GM18507 (cell line): ENCODE measurements at regions not wholly inside any gene's neighbourhood (a gene's known extent, or its start where the extent isn't known, plus 50 kb on each side); places are given as distances from the start of the nearest gene placed in this dataset.
A peak's percentile ranks its signal among the peaks of the same experiment; 100 is the strongest.
"Not testable (repeated sequence)": the region's sequence is repeated elsewhere in the genome, so short reads cannot be mapped to it uniquely, and the experiment has no call there.

Experiments
- DNase-seq: peaks from one replicate; pipeline ENCODE4 v3.0.0; 2011; ENCODE audit warnings: low read depth; ENCODE audit not compliant: insufficient read length; ENCODE audit errors: extremely low spot score
- FAIRE-seq: peaks from 2 replicates; lab custom pipeline; 2011; peaks lifted over from hg19 to GRCh38; lab: Jason Lieb, UNC

- DNase-seq (no peak), FAIRE-seq (no peak)
These were observed 210.7 kb downstream of the BCAS1 start for GRCh38 chr20:53859684-53860083.

GRCh38 chr20:53859009-53859408 is 211.4 kb downstream of the BCAS1 start:
- not testable (repeated sequence) for DNase-seq, FAIRE-seq

- FAIRE-seq, DNase-seq: not testable (repeated sequence)
These were observed 211.9 kb downstream of the BCAS1 start for GRCh38 chr20:53858516-53858915.

- FAIRE-seq (no peak), DNase-seq (no peak)
These were observed 212.6 kb downstream of the BCAS1 start for GRCh38 chr20:53857723-53858236.

- no peak for FAIRE-seq
These were observed 213.8 kb downstream of the BCAS1 start for GRCh38 chr20:53856300-53857295.

GRCh38 chr20:53855733-53856132 is 214.7 kb downstream of the BCAS1 start:
- FAIRE-seq = no peak
- no peak for DNase-seq

More at GRCh38 chr20:53856300-53857295, 213.8 kb downstream of the BCAS1 start:
- no peak for DNase-seq

- DNase-seq, FAIRE-seq: not testable (repeated sequence)
These were observed 215.8 kb downstream of the BCAS1 start for GRCh38 chr20:53854609-53854926.

- FAIRE-seq (no peak), DNase-seq (no peak)
These were observed 217.2 kb downstream of the BCAS1 start for GRCh38 chr20:53853111-53853713.

- DNase-seq (no peak), FAIRE-seq (no peak)
These were observed 217.7 kb downstream of the BCAS1 start for GRCh38 chr20:53852691-53853090.

GRCh38 chr20:53852014-53852413 is 218.4 kb downstream of the BCAS1 start:
- DNase-seq = no peak
- no peak for FAIRE-seq

- no peak for FAIRE-seq
- no peak for DNase-seq
These were observed 220.1 kb downstream of the BCAS1 start for GRCh38 chr20:53850319-53850718.

GRCh38 chr20:53849471-53850059 is 220.8 kb downstream of the BCAS1 start:
- no peak for FAIRE-seq

GRCh38 chr20:53848304-53848703 is 222.1 kb downstream of the BCAS1 start:
- DNase-seq (no peak), FAIRE-seq (no peak)

More at GRCh38 chr20:53849471-53850059, 220.8 kb downstream of the BCAS1 start:
- no peak for DNase-seq

GRCh38 chr20:53847837-53848170 is 222.6 kb downstream of the BCAS1 start:
- FAIRE-seq (no peak), DNase-seq (no peak)

- DNase-seq = no peak
- FAIRE-seq = peak; percentile 50
These were observed 223.1 kb downstream of the BCAS1 start for GRCh38 chr20:53847139-53847836.

- DNase-seq = no peak
- FAIRE-seq = no peak
These were observed 223.8 kb downstream of the BCAS1 start for GRCh38 chr20:53846640-53847039.

- no peak for DNase-seq
- no peak for FAIRE-seq
These were observed 224.4 kb downstream of the BCAS1 start for GRCh38 chr20:53845980-53846379.

- FAIRE-seq (no peak), DNase-seq (no peak)
These were observed 226.1 kb downstream of the BCAS1 start for GRCh38 chr20:53844259-53844658.

GRCh38 chr20:53843645-53844044 is 226.7 kb downstream of the BCAS1 start:
- DNase-seq (no peak), FAIRE-seq (no peak)
